H1 (cell line): ENCODE measurements at regions not wholly inside any gene's neighbourhood (a gene's known extent, or its start where the extent isn't known, plus 50 kb on each side); places are given as distances from the start of the nearest gene placed in this dataset.
A peak's percentile ranks its signal among the peaks of the same experiment; 100 is the strongest.

Experiments
- ASH2L ChIP-seq: fragments of 200-600, 300-600 bp; sonication (generic); IDR thresholded peaks from one replicate; pipeline ENCODE4 v1.7.1; 2017; ENCODE audit warnings: low read length
- BCL11A ChIP-seq, 2 experiments: IDR thresholded peaks; one replicate each; pipeline ENCODE4 v1.6.1; 2011; ENCODE audit warnings: low read depth in 2 of 2, low read length in 2 of 2, mild to moderate bottlenecking in 2 of 2
- CBX5 ChIP-seq: fragments of 300-800, 300-1000 bp; sonication (generic); IDR thresholded peaks from 2 replicates; pipeline ENCODE4 v1.7.1; 2016; ENCODE audit warnings: antibody characterized with exemption, low read length, low read depth
- FOSL1 ChIP-seq: IDR thresholded peaks from 2 replicates; pipeline ENCODE4 v1.6.1; 2011; ENCODE audit warnings: mild to moderate bottlenecking, low read depth, low read length, moderate library complexity; ENCODE audit not compliant: insufficient read depth
- HDAC2 ChIP-seq, 2 experiments: fragments of 300-600 bp in 1 of 2; sonication (generic) in 1 of 2; IDR thresholded peaks; 2 replicates each; pipeline ENCODE4 v1.6.1; 2011 to 2012; ENCODE audit warnings: low read depth in 2 of 2, low read length in 2 of 2, mild to moderate bottlenecking in 2 of 2, moderate library complexity in 2 of 2, borderline replicate concordance in 1 of 2, inconsistent platforms in 1 of 2
- NANOG ChIP-seq: IDR thresholded peaks from 2 replicates; pipeline ENCODE4 v1.6.1; 2011; ENCODE audit warnings: low read length, low read depth, mild to moderate bottlenecking, inconsistent platforms; ENCODE audit not compliant: insufficient read depth, poor library complexity, severe bottlenecking
- PHF8 ChIP-seq: fragments of 200-600 bp; sonication (generic); conservative IDR thresholded peaks from 2 replicates; pipeline ENCODE4 v1.7.1; 2012; ENCODE audit warnings: low read depth, mild to moderate bottlenecking, inconsistent platforms, low read length, moderate library complexity
- POLR2A ChIP-seq, 2 experiments: IDR thresholded peaks; 1 replicate in 1 of 2; 2 replicates in 1 of 2; pipeline ENCODE4 v1.6.1; 2011; ENCODE audit warnings: low read depth in 2 of 2, low read length in 2 of 2, mild to moderate bottlenecking in 2 of 2; ENCODE audit errors: control extremely low read depth in 1 of 2
- POU5F1 ChIP-seq: IDR thresholded peaks from 2 replicates; pipeline ENCODE4 v1.6.1; 2011; ENCODE audit warnings: low read depth, mild to moderate bottlenecking, low read length, moderate library complexity
- RBBP5 ChIP-seq: IDR thresholded peaks from 2 replicates; pipeline ENCODE4 v1.7.1; 2012; ENCODE audit warnings: low read depth, mild to moderate bottlenecking, inconsistent platforms, low read length, moderate library complexity, borderline replicate concordance
- RNF2 ChIP-seq: fragments of 200-900, 300-1000 bp; sonication (generic); IDR thresholded peaks from 2 replicates; pipeline ENCODE4 v1.7.1; 2016; ENCODE audit warnings: borderline replicate concordance, low read depth, mild to moderate bottlenecking, antibody characterized with exemption, low read length; ENCODE audit not compliant: poor library complexity, severe bottlenecking; ENCODE audit errors: missing control alignments
- RXRA ChIP-seq: IDR thresholded peaks from 2 replicates; pipeline ENCODE4 v1.6.1; 2011; ENCODE audit warnings: low read depth, mild to moderate bottlenecking, low read length, moderate library complexity; ENCODE audit not compliant: insufficient read depth
- SAP30 ChIP-seq: fragments of 300-600 bp; sonication (generic); IDR thresholded peaks from 2 replicates; pipeline ENCODE4 v1.7.1; 2012; ENCODE audit warnings: low read length, moderate library complexity, mild to moderate bottlenecking, inconsistent platforms; ENCODE audit not compliant: insufficient read depth, insufficient replicate concordance
- SIRT6 ChIP-seq: IDR thresholded peaks from one replicate; pipeline ENCODE4 v1.7.1; 2012; ENCODE audit warnings: low read length, inconsistent platforms
- SIX5 ChIP-seq: IDR thresholded peaks from 2 replicates; pipeline ENCODE4 v1.6.1; 2011; ENCODE audit warnings: mild to moderate bottlenecking, low read depth, low read length
- SUZ12 ChIP-seq: fragments of 200-600 bp; sonication (generic); IDR thresholded peaks from 2 replicates; pipeline ENCODE4 v1.6.1; 2012; ENCODE audit warnings: mild to moderate bottlenecking, inconsistent platforms, low read length, moderate library complexity, mixed read lengths
- TAF1 ChIP-seq: IDR thresholded peaks from 2 replicates; pipeline ENCODE4 v1.6.1; 2011; ENCODE audit warnings: mild to moderate bottlenecking, low read depth, low read length
- TEAD4 ChIP-seq: IDR thresholded peaks from 2 replicates; pipeline ENCODE4 v1.6.1; 2012; ENCODE audit warnings: low read depth, low read length, inconsistent platforms, mixed read lengths
- YY1 ChIP-seq: IDR thresholded peaks from 2 replicates; pipeline ENCODE4 v1.6.1; 2011; ENCODE audit warnings: low read depth, mild to moderate bottlenecking, low read length
- ZNF274 ChIP-seq: IDR thresholded peaks from 2 replicates; pipeline ENCODE4 v1.7.0; 2012; ENCODE audit warnings: low read length, borderline replicate concordance; ENCODE audit errors: extremely low read depth
- TF ChIP-seq, protein P1 (sequence below): IDR thresholded peaks from 2 replicates; pipeline ENCODE4 v1.6.1; 2012; ENCODE audit warnings: low read length, inconsistent platforms

DNA sequence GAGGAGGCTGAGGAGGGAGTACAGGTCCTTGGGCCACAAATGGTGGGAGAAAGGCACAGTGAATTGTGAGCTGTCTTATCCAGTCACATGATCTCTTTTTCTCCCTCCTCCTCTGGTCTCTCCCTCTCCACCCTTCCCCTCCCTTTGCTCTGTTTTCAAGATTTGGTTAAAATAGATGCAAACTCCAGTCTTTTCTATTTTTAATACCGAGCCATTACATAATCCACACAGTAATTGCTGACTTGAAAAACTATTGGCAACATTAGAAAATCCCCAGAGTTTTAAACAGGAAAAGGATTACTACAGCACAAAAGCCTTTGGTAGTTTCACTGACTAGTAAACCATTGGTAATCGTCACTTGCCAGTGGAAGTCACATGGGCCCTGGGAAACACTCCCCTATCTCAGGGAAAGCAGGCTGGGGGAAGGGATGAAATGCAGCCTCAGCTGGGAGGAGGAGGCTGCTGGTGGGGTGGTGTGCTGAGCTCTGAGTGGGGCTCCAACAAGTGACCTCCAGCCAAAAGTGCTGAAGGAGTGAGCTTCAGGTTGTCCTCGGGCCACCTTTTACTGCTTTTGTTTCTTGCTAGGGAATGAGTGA lies 57.4 kb upstream of the PCBP1 start (continued):
- TF ChIP-seq SUZ12 (no peak), ASH2L (peak; percentile 98), RNF2 (no peak), SIRT6 (no peak), CBX5 (no peak), TEAD4 (no peak), NANOG (no peak), BCL11A (IDR thresholded peaks at IDR 0.05; ENCODE audit: low read depth in 2 of 2, low read length in 2 of 2) (no peak), SIX5 (no peak), PHF8 (no peak), RXRA (no peak), FOSL1 (no peak), SAP30 (no peak), RBBP5 (peak; percentile 69; the same call in 1 of the 2 replicates), YY1 (no peak), POLR2A (IDR thresholded peaks at IDR 0.05; ENCODE audit: control extremely low read depth in 1 of 2, low read depth in 2 of 2, low read length in 2 of 2) (peak in 1 of 2 experiments; percentile 81; a peak in 2 of 3 replicates), ZNF274 (no peak), TAF1 (peak; percentile 70), POU5F1 (no peak), HDAC2 (IDR thresholded peaks at IDR 0.05; ENCODE audit: borderline replicate concordance in 1 of 2, low read depth in 2 of 2, low read length in 2 of 2) (no peak)
- TF ChIP-seq, protein P1, sequence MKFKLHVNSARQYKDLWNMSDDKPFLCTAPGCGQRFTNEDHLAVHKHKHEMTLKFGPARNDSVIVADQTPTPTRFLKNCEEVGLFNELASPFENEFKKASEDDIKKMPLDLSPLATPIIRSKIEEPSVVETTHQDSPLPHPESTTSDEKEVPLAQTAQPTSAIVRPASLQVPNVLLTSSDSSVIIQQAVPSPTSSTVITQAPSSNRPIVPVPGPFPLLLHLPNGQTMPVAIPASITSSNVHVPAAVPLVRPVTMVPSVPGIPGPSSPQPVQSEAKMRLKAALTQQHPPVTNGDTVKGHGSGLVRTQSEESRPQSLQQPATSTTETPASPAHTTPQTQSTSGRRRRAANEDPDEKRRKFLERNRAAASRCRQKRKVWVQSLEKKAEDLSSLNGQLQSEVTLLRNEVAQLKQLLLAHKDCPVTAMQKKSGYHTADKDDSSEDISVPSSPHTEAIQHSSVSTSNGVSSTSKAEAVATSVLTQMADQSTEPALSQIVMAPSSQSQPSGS: no peak
